PC-9 (cell line): ENCODE measurements at regions not wholly inside any gene's neighbourhood (a gene's known extent, or its start where the extent isn't known, plus 50 kb on each side); places are given as distances from the start of the nearest gene placed in this dataset.

Experiments
- BruUV-seq: library from RNA; stranded (reverse); fragments of 400-500 nt; replicated peaks from 2 replicates; lab custom pipeline; 2021; lab: Mats Ljungman, UMichigan
- CTCF ChIA-PET: fragments of 300-600 bp; sonication (Branson Sonifier 250); formaldehyde crosslinking; loops from one replicate; lab custom pipeline; 2022; ENCODE audit warnings: antibody characterized with exemption; lab: Charles Lee
- POLR2A ChIA-PET: fragments of 300-600 bp; sonication (Branson Sonifier 250); formaldehyde crosslinking; loops from one replicate; lab custom pipeline; 2022; ENCODE audit warnings: antibody characterized with exemption; ENCODE audit not compliant: unreplicated experiment; lab: Charles Lee
- DNase-seq, 2 experiments: peaks; one replicate each; pipeline versions ENCODE4 v3.0.0 to v3.0.0-alpha.2; 2015 to 2022; ENCODE audit warnings: mixed read lengths in 1 of 2
- H2AFZ ChIP-seq: fragments of 200-600 bp; sonication (generic); 2 replicates; pipeline ENCODE4 v1.8.1; 2017; ENCODE audit warnings: antibody characterized with exemption
- H3F3A ChIP-seq: fragments of 200-600 bp; sonication (generic); 2 replicates; pipeline ENCODE4 v1.8.1; 2017; ENCODE audit warnings: antibody characterized with exemption, mild to moderate bottlenecking, low read depth; ENCODE audit not compliant: insufficient read depth
- H3K27ac ChIP-seq: fragments of 200-600 bp; sonication (generic); 2 replicates; pipeline ENCODE4 v1.6.1; 2016; ENCODE audit warnings: mixed run types
- H3K27me3 ChIP-seq: fragments of 200-600 bp; sonication (generic); 2 replicates; pipeline ENCODE4 v1.6.1; 2016; ENCODE audit warnings: low read depth, mixed run types; ENCODE audit not compliant: insufficient read depth
- H3K36me3 ChIP-seq: fragments of 200-600 bp; sonication (generic); 2 replicates; pipeline ENCODE4 v1.6.1; 2016; ENCODE audit warnings: low read depth, mixed run types
- H3K4me1 ChIP-seq: fragments of 200-600 bp; sonication (generic); replicated peaks from 2 replicates; pipeline ENCODE4 v1.6.1; 2016; ENCODE audit warnings: mixed run types; ENCODE audit not compliant: insufficient read depth
- H3K4me2 ChIP-seq: fragments of 200-600 bp; sonication (generic); 2 replicates; pipeline ENCODE4 v1.6.1; 2017; ENCODE audit warnings: mixed run types
- H3K4me3 ChIP-seq: fragments of 200-600 bp; sonication (generic); 2 replicates; pipeline ENCODE4 v1.6.1; 2016; ENCODE audit warnings: mixed run types
- H3K79me2 ChIP-seq: fragments of 200-600 bp; sonication (generic); 2 replicates; pipeline ENCODE4 v1.6.1; 2017; ENCODE audit warnings: low read depth, mixed run types
- H3K9me2 ChIP-seq: fragments of 200-600 bp; sonication (generic); 2 replicates; pipeline ENCODE4 v1.8.1; 2017; ENCODE audit warnings: mild to moderate bottlenecking; ENCODE audit not compliant: insufficient read depth
- H3K9me3 ChIP-seq: fragments of 200-600 bp; sonication (generic); 2 replicates; pipeline ENCODE4 v1.8.1; 2016; ENCODE audit warnings: low read depth; ENCODE audit not compliant: insufficient read depth
- H4K20me1 ChIP-seq: fragments of 200-600 bp; sonication (generic); 2 replicates; pipeline ENCODE4 v1.8.1; 2017; ENCODE audit not compliant: insufficient read depth
- EZH2 ChIP-seq: fragments of 200-600 bp; sonication (generic); IDR thresholded peaks from 2 replicates; pipeline ENCODE4 v1.8.0; 2017; ENCODE audit warnings: antibody characterized with exemption, low read depth
- intact Hi-C: fragments of 100-400 bp; cut with micrococcal nuclease; formaldehyde crosslinking; loops from one replicate; pipeline ENCODE4 v1.10.0; 2022; ENCODE audit not compliant: unreplicated experiment
- TF ChIP-seq, protein P1 (sequence below): fragments of 200-600 bp; sonication (generic); conservative IDR thresholded peaks from 2 replicates; pipeline ENCODE4 v1.6.1; 2017; ENCODE audit warnings: mixed run types, antibody characterized with exemption, mild to moderate bottlenecking, moderate library complexity

DNA sequence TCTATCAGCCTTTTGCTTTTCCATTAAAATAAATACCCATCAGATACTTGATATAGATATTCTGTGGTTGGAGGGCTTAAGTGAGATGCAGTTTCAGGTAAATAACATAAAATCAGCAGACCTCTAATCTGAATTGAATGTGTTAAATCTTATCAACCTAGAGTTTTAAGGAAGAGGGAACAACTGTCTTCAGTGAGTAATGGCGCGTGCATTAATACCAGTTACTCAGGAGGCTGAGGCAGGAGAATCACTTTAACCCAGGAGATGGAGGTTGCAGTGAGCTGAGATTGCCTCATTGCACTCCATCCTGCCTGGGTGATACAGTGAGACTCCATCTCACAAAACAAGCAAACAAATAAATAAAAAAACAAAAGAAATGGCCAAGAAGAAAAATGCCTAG, 54.3 kb downstream of the FAT4 start:
- H3K79me2 ChIP-seq: no peaks in the 10 kb centered on the region
- H3K4me3 ChIP-seq: no peak overlapping the region
- H3K4me2 ChIP-seq: no peak overlapping the region
- no peaks in the 10 kb centered on the region for H3K4me1 ChIP-seq
- no peak for DNase-seq
- no peaks in the 10 kb centered on the region for H3F3A ChIP-seq
- no peak overlapping the region for H3K27ac ChIP-seq
- ChIA-PET POLR2A (interaction anchor here (0.6 kb wide), 1 partner anchor 18 kb away, joined by 4 read pairs; no protein-coding TSS in a partner anchor), CTCF (no interaction called here)
- no peaks in the 10 kb centered on the region for H3K9me2 ChIP-seq
- intact Hi-C loops: no loop called here
- no peaks in the 10 kb centered on the region for H3K9me3 ChIP-seq
- no peaks in the 10 kb centered on the region for H3K27me3 ChIP-seq
- BruUV-seq: no TSS peak
- H4K20me1 ChIP-seq: no peaks in the 10 kb centered on the region
- no peak overlapping the region for H2AFZ ChIP-seq
- H3K36me3 ChIP-seq: no peaks in the 10 kb centered on the region
- TF ChIP-seq, protein P1, sequence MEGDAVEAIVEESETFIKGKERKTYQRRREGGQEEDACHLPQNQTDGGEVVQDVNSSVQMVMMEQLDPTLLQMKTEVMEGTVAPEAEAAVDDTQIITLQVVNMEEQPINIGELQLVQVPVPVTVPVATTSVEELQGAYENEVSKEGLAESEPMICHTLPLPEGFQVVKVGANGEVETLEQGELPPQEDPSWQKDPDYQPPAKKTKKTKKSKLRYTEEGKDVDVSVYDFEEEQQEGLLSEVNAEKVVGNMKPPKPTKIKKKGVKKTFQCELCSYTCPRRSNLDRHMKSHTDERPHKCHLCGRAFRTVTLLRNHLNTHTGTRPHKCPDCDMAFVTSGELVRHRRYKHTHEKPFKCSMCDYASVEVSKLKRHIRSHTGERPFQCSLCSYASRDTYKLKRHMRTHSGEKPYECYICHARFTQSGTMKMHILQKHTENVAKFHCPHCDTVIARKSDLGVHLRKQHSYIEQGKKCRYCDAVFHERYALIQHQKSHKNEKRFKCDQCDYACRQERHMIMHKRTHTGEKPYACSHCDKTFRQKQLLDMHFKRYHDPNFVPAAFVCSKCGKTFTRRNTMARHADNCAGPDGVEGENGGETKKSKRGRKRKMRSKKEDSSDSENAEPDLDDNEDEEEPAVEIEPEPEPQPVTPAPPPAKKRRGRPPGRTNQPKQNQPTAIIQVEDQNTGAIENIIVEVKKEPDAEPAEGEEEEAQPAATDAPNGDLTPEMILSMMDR: no peak
- no peak for TF ChIP-seq EZH2

DNA sequence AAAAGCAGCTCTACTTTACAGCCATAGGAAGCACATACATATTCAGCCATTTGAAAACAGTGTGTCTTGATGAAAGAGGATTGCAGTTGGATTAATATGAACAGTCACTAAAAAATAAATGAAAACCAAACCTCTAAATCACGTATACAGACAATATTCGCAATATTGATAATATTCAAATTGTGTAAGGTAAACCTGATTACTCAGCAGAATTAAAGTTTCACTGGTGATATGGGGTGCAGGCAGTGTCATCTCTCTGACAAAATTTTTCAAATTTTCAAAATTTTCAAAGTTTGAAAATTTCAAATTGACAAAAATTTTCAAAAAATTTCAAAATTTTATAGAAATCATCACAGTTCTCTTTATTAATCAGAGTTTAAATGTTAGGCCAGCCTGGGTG, 55.7 kb downstream of the FAT4 start:
- Histone ChIP-seq H3F3A (no peaks in the 10 kb centered on the region), H2AFZ (no peak overlapping the region), H4K20me1 (no peaks in the 10 kb centered on the region), H3K27me3 (no peaks in the 10 kb centered on the region), H3K9me2 (no peaks in the 10 kb centered on the region), H3K4me1 (no peaks in the 10 kb centered on the region), H3K36me3 (no peaks in the 10 kb centered on the region), H3K4me3 (no peak overlapping the region), H3K9me3 (no peaks in the 10 kb centered on the region), H3K4me2 (no peak overlapping the region), H3K79me2 (no peaks in the 10 kb centered on the region), H3K27ac (no peak overlapping the region)
- no TSS peak for BruUV-seq
- DNase-seq: no peak
- ChIA-PET POLR2A (interaction anchor here (0.9 kb wide), 1 partner anchor 294 kb away, joined by 5 read pairs; no protein-coding TSS in a partner anchor), CTCF (no interaction called here)
- TF ChIP-seq EZH2: no peak
- TF ChIP-seq, protein P1: no peak
- intact Hi-C loops: no loop called here

DNA sequence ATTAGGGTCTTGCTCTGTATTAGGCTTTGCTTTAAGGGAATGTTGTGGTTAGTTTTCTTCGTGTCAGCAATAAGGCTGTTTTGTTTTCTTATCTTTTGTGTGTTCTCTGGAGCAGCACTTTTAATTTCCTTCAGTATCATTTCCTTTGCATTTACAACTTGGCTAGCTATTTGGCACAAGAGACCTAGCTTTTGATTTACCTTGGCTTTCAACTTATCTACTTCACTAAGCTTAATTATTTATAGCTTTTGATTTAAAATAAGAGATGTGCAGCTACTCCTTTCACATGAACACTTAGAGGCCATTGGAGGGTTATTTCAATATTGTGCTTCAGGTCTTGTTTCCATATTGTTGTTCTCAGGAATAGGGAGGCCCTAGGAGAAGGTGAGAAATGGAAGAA, 68.2 kb downstream of the FAT4 start:
- H3K36me3 ChIP-seq: no peaks in the 10 kb centered on the region
- POLR2A ChIA-PET: interaction anchor here (0.7 kb wide), 1 partner anchor 17 kb away, joined by 3 read pairs; no protein-coding TSS in a partner anchor
- H3K9me3 ChIP-seq: no peaks in the 10 kb centered on the region
- H3K9me2 ChIP-seq: no peaks in the 10 kb centered on the region; the same call in 1 of the 2 replicates
- H3K4me3 ChIP-seq: no peak overlapping the region
- no peaks in the 10 kb centered on the region for H3K79me2 ChIP-seq
- no peak overlapping the region for H2AFZ ChIP-seq
- intact Hi-C loops: loop anchor here (10.0 kb wide), 1 partner anchor 352 kb away; no protein-coding TSS in a partner anchor
- no peaks in the 10 kb centered on the region for H4K20me1 ChIP-seq
- H3K4me1 ChIP-seq: no peaks in the 10 kb centered on the region
- H3K27ac ChIP-seq: no peak overlapping the region
- TF ChIP-seq, protein P1: no peak
- TF ChIP-seq EZH2: no peak
- no TSS peak for BruUV-seq
- DNase-seq: no peak
- no peak overlapping the region for H3K4me2 ChIP-seq
- CTCF ChIA-PET: no interaction called here
- no peaks in the 10 kb centered on the region for H3F3A ChIP-seq
- H3K27me3 ChIP-seq: no peaks in the 10 kb centered on the region
